ENCODE measurements at regions not wholly inside any gene's neighbourhood (a gene's known extent, or its start where the extent isn't known, plus 50 kb on each side); places are given as distances from the start of the nearest gene placed in this dataset.
"Not testable (repeated sequence)": the region's sequence is repeated elsewhere in the genome, so short reads cannot be mapped to it uniquely, and the experiment has no call there.

- no peak overlapping the region for H3K4me3 ChIP-seq (replicated peaks; ENCODE audit: low read depth, low read length)
- no peak for DNase-seq (ENCODE audit: low read depth)
- no peak for TF ChIP-seq CTCF (IDR thresholded peaks at IDR 0.05; ENCODE audit: low read length, missing control alignments)
These were observed 73.4 kb upstream of the ID2 start for GRCh38 chr2:8608411-8608954.

GRCh38 chr2:8609357-8609811, 72.5 kb upstream of the ID2 start:
- TF ChIP-seq CTCF (IDR thresholded peaks at IDR 0.05; ENCODE audit: low read length, missing control alignments): no peak
- DNase-seq (ENCODE audit: low read depth): no peak
- H3K4me3 ChIP-seq (replicated peaks; ENCODE audit: low read depth, low read length): no peak overlapping the region

GRCh38 chr2:8610775-8611174, 71.1 kb upstream of the ID2 start:
- H3K4me3 ChIP-seq (replicated peaks; ENCODE audit: low read depth, low read length); DNase-seq (ENCODE audit: low read depth): not testable (repeated sequence)

- DNase-seq (ENCODE audit: low read depth): no peak
- no peak for TF ChIP-seq CTCF (IDR thresholded peaks at IDR 0.05; ENCODE audit: low read length, missing control alignments)
- no peak overlapping the region for H3K4me3 ChIP-seq (replicated peaks; ENCODE audit: low read depth, low read length)
These were observed 70.6 kb upstream of the ID2 start for GRCh38 chr2:8611246-8611645.

GRCh38 chr2:8611700-8612099, 70.2 kb upstream of the ID2 start:
- H3K4me3 ChIP-seq (replicated peaks; ENCODE audit: low read depth, low read length): no peak overlapping the region
- TF ChIP-seq CTCF (IDR thresholded peaks at IDR 0.05; ENCODE audit: low read length, missing control alignments): no peak
- no peak for DNase-seq (ENCODE audit: low read depth)

- DNase-seq (ENCODE audit: low read depth): no peak
- no peak for TF ChIP-seq CTCF (IDR thresholded peaks at IDR 0.05; ENCODE audit: low read length, missing control alignments)
- no peak overlapping the region for H3K4me3 ChIP-seq (replicated peaks; ENCODE audit: low read depth, low read length)
These were observed 69.1 kb upstream of the ID2 start for GRCh38 chr2:8612734-8613179.

- DNase-seq (ENCODE audit: low read depth); H3K4me3 ChIP-seq (replicated peaks; ENCODE audit: low read depth, low read length): not testable (repeated sequence)
These were observed 68.5 kb upstream of the ID2 start for GRCh38 chr2:8613207-8613999.

- H3K4me3 ChIP-seq (replicated peaks; ENCODE audit: low read depth, low read length): no peak overlapping the region
- TF ChIP-seq CTCF (IDR thresholded peaks at IDR 0.05; ENCODE audit: low read length, missing control alignments): no peak
- DNase-seq (ENCODE audit: low read depth): no peak
These were observed 67.2 kb upstream of the ID2 start for GRCh38 chr2:8614646-8615045.

Measured in fibroblast of pulmonary artery (primary cell).